Right lobe of liver (tissue), 4 donors: ENCODE measurements at regions not wholly inside any gene's neighbourhood (a gene's known extent, or its start where the extent isn't known, plus 50 kb on each side); places are given as distances from the start of the nearest gene placed in this dataset.
"Not testable (repeated sequence)": the region's sequence is repeated elsewhere in the genome, so short reads cannot be mapped to it uniquely, and the experiment has no call there.

Source experiments
- CTCF ChIP-seq, 4 donors: fragments of 200-600 bp in 3 of 4; fragments of 450-650 bp in 1 of 4; IDR thresholded peaks; one replicate each; pipeline versions ENCODE4 v1.5.1 to v1.8.0; 2016 to 2022; ENCODE audit warnings: antibody characterized with exemption in 4 of 4, mild to moderate bottlenecking in 2 of 4
- POLR2A ChIP-seq: fragments of 450-650 bp; IDR thresholded peaks from one replicate; pipeline ENCODE4 v1.6.1; 2017; ENCODE audit warnings: antibody characterized with exemption, mild to moderate bottlenecking
- donor health status: DM: no; HTN: no; CAD: no.
- donor health status: DM: no; HTN: no; CAD: no.
- donor health status: DM: no; HTN: yes; CAD: no.

- TF ChIP-seq CTCF (IDR thresholded peaks at IDR 0.05); POLR2A: not testable (repeated sequence)
These were observed 190.4 kb upstream of the TENT5A start for GRCh38 chr6:81942842-81943241.
